ENCODE measurements at regions not wholly inside any gene's neighbourhood (a gene's known extent, or its start where the extent isn't known, plus 50 kb on each side); places are given as distances from the start of the nearest gene placed in this dataset.

DNA sequence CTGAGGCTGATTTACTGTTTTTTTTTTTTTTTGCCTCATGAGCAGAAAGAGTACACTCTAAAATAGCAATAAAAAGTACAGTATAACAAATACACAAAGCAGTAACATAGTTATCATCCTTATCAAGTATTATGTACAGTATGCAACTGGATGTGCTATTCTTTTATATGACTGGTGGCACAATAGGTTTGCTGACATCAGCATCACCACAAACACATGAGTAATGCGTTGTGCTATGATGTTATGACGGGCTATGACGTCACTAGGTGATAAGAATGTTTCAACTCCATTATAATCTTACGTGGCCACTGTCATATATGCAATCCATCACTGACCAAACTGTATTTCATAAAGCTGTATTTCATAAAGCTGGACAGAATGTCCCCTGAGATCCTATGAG is 189.2 kb upstream of the GLI3 start:
- Histone ChIP-seq H3K4me3 (ENCODE audit: low read depth, low read length) (no peak overlapping the region), H3K36me3 (ENCODE audit: control insufficient read depth, insufficient read depth, low read length) (no peaks in the 10 kb centered on the region), H3K27me3 (ENCODE audit: control insufficient read depth, insufficient read depth, low read length) (no peaks in the 10 kb centered on the region)
- ChIA-PET CTCF (no interaction called here), POLR2A (interaction anchor here (0.6 kb wide), 1 partner anchor 11 kb away, joined by 3 read pairs; no protein-coding TSS in a partner anchor)
- TF ChIP-seq CTCF (IDR thresholded peaks at IDR 0.05; ENCODE audit: insufficient read depth, low read depth, low read length), result no peak
- no peak for DNase-seq (ENCODE audit: low read depth)

GRCh38 chr7:42414941-42415505 is 178.0 kb upstream of the GLI3 start:
- ChIA-PET CTCF (interaction anchor here (0.9 kb wide), 1 partner anchor 210 kb away, joined by 3 read pairs; no protein-coding TSS in a partner anchor), POLR2A (interaction anchor here (0.6 kb wide), 1 partner anchor 12 kb away, joined by 3 read pairs; no protein-coding TSS in a partner anchor)
- H3K4me3 ChIP-seq (ENCODE audit: low read depth, low read length), result no peak overlapping the region
- no peak for TF ChIP-seq CTCF (IDR thresholded peaks at IDR 0.05; ENCODE audit: insufficient read depth, low read depth, low read length)
- no peaks in the 10 kb centered on the region for H3K27me3 ChIP-seq (ENCODE audit: control insufficient read depth, insufficient read depth, low read length)
- no peaks in the 10 kb centered on the region for H3K36me3 ChIP-seq (ENCODE audit: control insufficient read depth, insufficient read depth, low read length)
- no peak for DNase-seq (ENCODE audit: low read depth)

DNA sequence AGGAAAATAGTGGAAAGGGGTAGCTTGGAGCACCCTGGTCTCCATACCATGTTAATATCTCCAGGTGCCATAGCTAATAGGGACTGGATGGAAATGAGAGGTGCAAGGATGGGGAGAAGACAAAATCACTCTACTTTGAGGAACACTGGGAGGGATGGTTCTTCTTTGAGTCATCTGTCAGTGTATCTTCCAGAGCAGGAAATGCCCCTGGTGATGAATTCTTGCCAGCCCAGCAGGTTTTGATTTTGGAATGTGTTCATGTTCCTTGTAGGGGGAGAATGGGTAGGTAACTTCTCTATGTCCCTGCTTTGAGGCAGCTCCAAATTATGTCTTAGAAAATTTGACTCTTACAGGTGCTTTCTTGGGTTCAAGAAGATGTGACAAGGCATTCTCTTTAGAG is 177.0 kb upstream of the GLI3 start:
- POLR2A ChIA-PET, result no interaction called here
- Histone ChIP-seq H3K27me3 (ENCODE audit: control insufficient read depth, insufficient read depth, low read length) (no peaks in the 10 kb centered on the region), H3K36me3 (ENCODE audit: control insufficient read depth, insufficient read depth, low read length) (no peaks in the 10 kb centered on the region), H3K4me3 (ENCODE audit: low read depth, low read length) (no peak overlapping the region)
- no peak for TF ChIP-seq CTCF (IDR thresholded peaks at IDR 0.05; ENCODE audit: insufficient read depth, low read depth, low read length)
- CTCF ChIA-PET, result interaction anchor here (0.9 kb wide), 1 partner anchor 211 kb away, joined by 3 read pairs; no protein-coding TSS in a partner anchor
- DNase-seq (ENCODE audit: low read depth), result no peak

DNA sequence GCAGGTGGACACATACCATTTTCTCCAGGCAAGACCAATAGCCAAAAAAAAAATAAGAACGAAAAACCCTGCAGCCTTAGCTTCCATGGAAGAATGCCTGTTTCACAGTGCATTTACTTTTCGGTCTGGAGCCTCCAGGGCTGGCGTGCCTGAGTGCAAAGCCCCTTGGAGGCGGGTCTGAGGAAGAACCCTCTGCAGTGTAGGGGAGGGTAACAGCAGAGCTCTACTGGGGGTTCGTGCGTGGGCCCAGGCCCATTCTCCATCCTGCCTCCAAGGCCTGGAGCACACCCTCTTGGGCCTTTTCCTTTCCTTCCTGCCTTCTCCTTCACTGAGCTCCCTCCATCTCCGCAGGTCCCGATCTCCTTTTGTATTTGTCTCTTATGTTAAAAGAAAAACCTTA is 172.3 kb upstream of the GLI3 start:
- TF ChIP-seq CTCF (IDR thresholded peaks at IDR 0.05; ENCODE audit: insufficient read depth, low read depth, low read length), result no peak
- ChIA-PET POLR2A (interaction anchor here (0.6 kb wide), 1 partner anchor 59 kb away, joined by 8 read pairs; no protein-coding TSS in a partner anchor), CTCF (interaction anchor here (0.6 to 2.5 kb wide), 2 partner anchors 10 to 468 kb away, joined by 3 to 6 read pairs; no protein-coding TSS in a partner anchor)
- no peaks in the 10 kb centered on the region for H3K36me3 ChIP-seq (ENCODE audit: control insufficient read depth, insufficient read depth, low read length)
- no peak for DNase-seq (ENCODE audit: low read depth)
- no peaks in the 10 kb centered on the region for H3K27me3 ChIP-seq (ENCODE audit: control insufficient read depth, insufficient read depth, low read length)
- no peak overlapping the region for H3K4me3 ChIP-seq (ENCODE audit: low read depth, low read length)

- TF ChIP-seq CTCF (IDR thresholded peaks at IDR 0.05; ENCODE audit: insufficient read depth, low read depth, low read length), result no peak
- H3K27me3 ChIP-seq (ENCODE audit: control insufficient read depth, insufficient read depth, low read length), result no peaks in the 10 kb centered on the region
- CTCF ChIA-PET, result interaction anchor here (1.1 to 2.5 kb wide), 2 partner anchors 9 to 14 kb away, joined by 3 to 6 read pairs; no protein-coding TSS in a partner anchor
- no peak overlapping the region for H3K4me3 ChIP-seq (ENCODE audit: low read depth, low read length)
- no peak for DNase-seq (ENCODE audit: low read depth)
- POLR2A ChIA-PET, result no interaction called here
- H3K36me3 ChIP-seq (ENCODE audit: control insufficient read depth, insufficient read depth, low read length), result no peaks in the 10 kb centered on the region
Observed at GRCh38 chr7:42407833-42408232, 170.8 kb upstream of the GLI3 start.

All from BJ (cell line).